Stomach smooth muscle (tissue), 2 donors: ENCODE measurements at regions not wholly inside any gene's neighbourhood (a gene's known extent, or its start where the extent isn't known, plus 50 kb on each side); places are given as distances from the start of the nearest gene placed in this dataset.

ENCODE experiments used
- H3K27ac ChIP-seq: one replicate; pipeline ENCODE4 v1.7.0; 2013; ENCODE audit warnings: mild to moderate bottlenecking, low read length, inconsistent platforms
- H3K27me3 ChIP-seq, 2 donors: one replicate each; pipeline ENCODE4 v1.7.0; 2013; ENCODE audit warnings: low read length in 2 of 2; ENCODE audit not compliant: insufficient read depth in 2 of 2, control insufficient read depth in 1 of 2
- H3K36me3 ChIP-seq, 2 donors: one replicate each; pipeline ENCODE4 v1.7.0; 2013; ENCODE audit warnings: low read length in 2 of 2; ENCODE audit not compliant: control insufficient read depth in 2 of 2, insufficient read depth in 2 of 2
- H3K4me1 ChIP-seq: one replicate; pipeline ENCODE4 v1.7.0; 2013; ENCODE audit warnings: low read length; ENCODE audit not compliant: control insufficient read depth, insufficient read depth
- H3K4me3 ChIP-seq, 2 donors: one replicate each; pipeline ENCODE4 v1.7.0; 2013; ENCODE audit warnings: low read length in 2 of 2
- H3K9ac ChIP-seq, 2 donors: one replicate each; pipeline ENCODE4 v1.7.0; 2013; ENCODE audit warnings: low read length in 2 of 2, mild to moderate bottlenecking in 1 of 2
- H3K9me3 ChIP-seq, 2 donors: one replicate each; pipeline ENCODE4 v1.7.0; 2013; ENCODE audit warnings: low read length in 2 of 2; ENCODE audit not compliant: control insufficient read depth in 2 of 2
- donor health status: healthy.
- donor health status: Pancreatic carcinoma.

DNA sequence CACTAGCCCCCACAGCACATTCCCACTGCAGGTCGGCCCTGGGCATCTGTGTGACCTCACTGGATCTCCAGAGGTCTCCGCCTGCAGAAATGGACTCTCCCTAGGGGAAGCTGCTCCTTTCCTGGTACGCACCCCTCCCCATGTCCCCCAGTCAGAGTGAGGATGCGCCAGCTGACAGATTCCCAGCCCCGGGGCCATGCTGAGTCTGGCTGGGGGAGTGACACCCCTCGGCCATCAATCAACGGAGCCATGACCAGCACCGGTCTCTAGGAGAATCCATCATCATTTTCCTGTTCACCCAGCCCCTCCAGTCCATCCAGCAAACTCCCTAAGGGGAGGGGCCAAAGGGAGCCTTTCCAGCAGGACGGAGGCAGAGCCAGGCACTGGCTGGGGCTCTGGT lies 68.7 kb upstream of the PAX7 start:
- no peaks in the 10 kb centered on the region for H3K36me3 ChIP-seq

DNA sequence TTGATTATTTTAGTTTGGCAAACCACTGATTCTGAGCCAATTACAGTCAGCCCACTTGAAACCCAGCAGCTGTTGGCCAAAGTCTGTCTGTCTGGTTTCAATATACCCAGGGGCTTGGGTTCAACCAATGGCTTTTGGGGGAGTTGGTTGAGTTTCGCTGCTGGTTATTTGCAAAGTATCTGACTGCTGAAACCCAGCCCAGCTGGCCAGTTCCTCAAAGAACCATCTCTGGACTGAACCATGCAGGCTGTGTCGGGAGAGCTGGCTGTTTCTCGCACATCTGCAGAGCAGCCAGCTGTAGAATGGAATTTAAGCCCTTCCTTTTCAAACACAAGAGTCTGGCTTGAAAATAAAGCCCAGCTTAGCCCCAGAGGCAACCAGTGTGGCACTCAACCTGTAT lies 66.0 kb upstream of the PAX7 start:
- no peaks in the 10 kb centered on the region for H3K36me3 ChIP-seq
- H3K4me3 ChIP-seq = no peak overlapping the region
- peaks cover 0 to 4% of the 10 kb centered on the region in 2 donors for H3K9me3 ChIP-seq
- H3K27me3 ChIP-seq = peaks cover 30 to 36% of the 10 kb centered on the region in 2 donors
- no peak overlapping the region for H3K9ac ChIP-seq
- no peak overlapping the region for H3K27ac ChIP-seq
- H3K4me1 ChIP-seq = no peaks in the 10 kb centered on the region

More for the DNA sequence above, 68.7 kb upstream of the PAX7 start:
- Histone ChIP-seq H3K4me3 (no peak overlapping the region), H3K9me3 (no peaks in the 10 kb centered on the region), H3K9ac (no peak overlapping the region), H3K27ac (no peak overlapping the region), H3K4me1 (no peaks in the 10 kb centered on the region), H3K27me3 (peaks cover 48 to 49% of the 10 kb centered on the region in 2 donors)

DNA sequence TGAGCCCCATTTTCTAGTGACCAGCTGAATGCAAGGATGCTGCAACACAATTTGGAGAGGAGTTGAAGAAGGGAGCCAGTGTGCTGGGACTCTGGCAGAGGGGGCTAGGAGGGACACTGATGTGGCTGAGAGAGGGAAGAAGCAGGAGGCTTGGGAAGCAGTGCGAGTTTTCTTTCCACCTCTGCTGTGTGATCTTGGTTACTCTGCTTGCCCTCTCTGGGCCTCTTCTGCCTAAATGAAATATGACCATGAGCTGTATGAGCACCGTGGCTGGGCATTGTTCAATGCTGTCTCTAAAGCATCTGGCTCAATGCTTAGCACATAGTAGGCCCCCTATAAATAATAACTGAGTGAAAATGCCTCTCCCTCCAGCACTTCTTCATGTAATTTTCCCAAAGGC lies 65.3 kb upstream of the PAX7 start:
- Histone ChIP-seq H3K9ac (no peak overlapping the region), H3K9me3 (peaks cover 0 to 4% of the 10 kb centered on the region in 2 donors), H3K36me3 (no peaks in the 10 kb centered on the region), H3K27me3 (peaks cover 25 to 31% of the 10 kb centered on the region in 2 donors), H3K27ac (no peak overlapping the region), H3K4me1 (no peaks in the 10 kb centered on the region), H3K4me3 (no peak overlapping the region)

DNA sequence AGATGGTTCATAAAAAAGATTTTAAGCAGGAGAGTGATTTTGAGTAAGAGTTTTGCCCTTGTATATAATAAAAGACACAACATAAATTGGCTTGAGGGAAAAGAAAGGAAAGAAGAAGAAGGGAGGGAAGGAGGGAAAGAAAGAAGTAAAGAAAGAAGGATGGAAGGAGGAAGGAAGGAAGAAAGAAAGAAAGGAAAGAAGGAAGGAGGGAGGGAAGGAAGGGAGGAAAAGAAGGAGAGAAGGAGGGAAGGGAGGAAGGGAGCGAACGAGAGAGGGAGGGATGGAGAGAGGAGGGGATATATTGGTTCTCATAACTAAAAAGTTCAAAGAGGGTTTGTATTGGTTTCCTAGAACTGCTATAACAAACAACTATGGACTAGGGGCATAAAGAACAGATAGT lies 62.2 kb upstream of the PAX7 start:
- Histone ChIP-seq H3K27ac (no peak overlapping the region), H3K9ac (no peak overlapping the region), H3K27me3 (peaks cover 17 to 22% of the 10 kb centered on the region in 2 donors), H3K4me3 (no peak overlapping the region), H3K9me3 (peaks cover 0 to 4% of the 10 kb centered on the region in 2 donors), H3K4me1 (no peaks in the 10 kb centered on the region), H3K36me3 (no peaks in the 10 kb centered on the region)

DNA sequence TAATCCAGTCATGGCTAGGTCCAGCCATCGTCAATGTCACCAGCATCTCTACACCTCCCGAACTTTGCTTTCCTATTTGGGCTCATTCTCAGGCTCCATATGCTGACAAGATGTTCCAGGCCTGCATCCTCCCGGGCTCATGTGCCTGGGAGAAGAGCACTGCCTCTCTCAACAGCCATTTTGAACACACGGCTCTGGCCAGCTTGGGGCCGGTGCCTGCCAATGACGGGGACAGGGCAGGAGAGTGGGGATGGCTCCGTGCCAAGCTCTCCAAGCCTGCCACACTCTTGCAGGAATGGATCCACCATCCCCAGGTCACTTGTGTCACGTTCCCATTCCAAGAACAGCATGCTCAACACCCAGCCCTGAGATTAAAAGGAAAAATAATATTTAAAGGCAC lies 61.4 kb upstream of the PAX7 start:
- Histone ChIP-seq H3K4me3 (no peak overlapping the region), H3K9ac (no peak overlapping the region), H3K36me3 (no peaks in the 10 kb centered on the region), H3K27me3 (peaks cover 14 to 25% of the 10 kb centered on the region in 2 donors), H3K27ac (no peak overlapping the region), H3K9me3 (peaks cover 0 to 4% of the 10 kb centered on the region in 2 donors), H3K4me1 (no peaks in the 10 kb centered on the region)

DNA sequence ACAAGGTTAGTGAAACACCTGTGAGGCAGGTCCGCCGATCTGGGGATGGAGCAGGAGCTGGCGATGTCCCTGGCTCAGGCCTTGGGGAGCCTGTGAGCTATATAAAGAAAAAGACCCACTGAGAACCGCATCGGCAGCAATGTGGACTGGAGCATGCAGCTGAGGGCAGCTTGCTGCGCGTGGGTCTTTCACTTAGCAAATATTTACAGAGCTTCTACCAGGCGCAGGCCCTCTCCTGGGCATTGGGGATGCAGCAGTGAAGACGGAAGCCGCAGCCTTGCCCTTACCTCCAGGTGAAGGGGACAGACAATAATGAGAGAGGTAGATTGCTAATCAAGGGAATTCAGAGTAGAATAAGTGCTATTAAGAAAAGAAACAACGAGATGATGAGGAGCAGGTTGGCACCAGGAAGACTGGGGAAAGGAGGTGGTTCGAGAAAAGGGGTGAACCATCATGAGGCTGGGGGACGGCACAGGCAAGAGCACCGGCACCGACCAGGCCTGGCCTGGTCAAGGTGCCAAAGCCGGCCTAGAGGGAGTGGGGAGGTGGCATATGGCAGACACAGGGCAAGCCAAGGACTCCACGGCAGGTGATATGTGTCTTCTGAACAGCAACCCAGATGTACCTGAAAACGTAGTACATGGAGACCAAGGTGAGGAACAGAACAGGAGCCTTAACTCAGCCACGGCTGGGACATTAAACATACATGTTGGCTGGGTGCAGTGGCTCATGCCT lies 60.7 kb upstream of the PAX7 start:
- H3K27ac ChIP-seq = no peak overlapping the region
- H3K9ac ChIP-seq = no peak overlapping the region
- peaks cover 13 to 24% of the 10 kb centered on the region in 2 donors for H3K27me3 ChIP-seq
- H3K36me3 ChIP-seq = no peaks in the 10 kb centered on the region
- H3K4me1 ChIP-seq = no peaks in the 10 kb centered on the region
- H3K4me3 ChIP-seq = no peak overlapping the region
- H3K9me3 ChIP-seq = peaks cover 0 to 4% of the 10 kb centered on the region in 2 donors

DNA sequence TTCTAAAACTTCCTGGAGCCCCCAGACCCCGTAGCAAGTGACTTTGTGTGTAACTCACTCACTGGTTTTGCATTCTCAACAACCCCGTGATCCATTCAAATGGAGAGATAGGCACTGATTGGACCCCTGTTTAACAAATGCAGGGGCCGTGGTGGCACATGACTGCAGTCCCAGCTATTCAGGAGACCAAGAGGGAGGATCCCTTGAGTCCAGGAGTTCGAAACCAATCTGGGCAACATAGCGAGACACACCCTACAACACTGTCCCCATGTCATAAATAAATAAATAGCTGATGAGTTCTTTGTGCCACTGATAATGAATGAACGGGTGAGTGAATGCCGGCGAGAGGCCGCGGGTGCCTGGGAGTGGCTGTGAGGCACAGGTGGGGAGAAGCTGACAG lies 59.4 kb upstream of the PAX7 start:
- Histone ChIP-seq H3K9me3 (peaks cover 0 to 4% of the 10 kb centered on the region in 2 donors), H3K27ac (no peak overlapping the region), H3K4me3 (no peak overlapping the region), H3K27me3 (peaks cover 15 to 27% of the 10 kb centered on the region in 2 donors), H3K9ac (no peak overlapping the region), H3K4me1 (no peaks in the 10 kb centered on the region), H3K36me3 (no peaks in the 10 kb centered on the region)

DNA sequence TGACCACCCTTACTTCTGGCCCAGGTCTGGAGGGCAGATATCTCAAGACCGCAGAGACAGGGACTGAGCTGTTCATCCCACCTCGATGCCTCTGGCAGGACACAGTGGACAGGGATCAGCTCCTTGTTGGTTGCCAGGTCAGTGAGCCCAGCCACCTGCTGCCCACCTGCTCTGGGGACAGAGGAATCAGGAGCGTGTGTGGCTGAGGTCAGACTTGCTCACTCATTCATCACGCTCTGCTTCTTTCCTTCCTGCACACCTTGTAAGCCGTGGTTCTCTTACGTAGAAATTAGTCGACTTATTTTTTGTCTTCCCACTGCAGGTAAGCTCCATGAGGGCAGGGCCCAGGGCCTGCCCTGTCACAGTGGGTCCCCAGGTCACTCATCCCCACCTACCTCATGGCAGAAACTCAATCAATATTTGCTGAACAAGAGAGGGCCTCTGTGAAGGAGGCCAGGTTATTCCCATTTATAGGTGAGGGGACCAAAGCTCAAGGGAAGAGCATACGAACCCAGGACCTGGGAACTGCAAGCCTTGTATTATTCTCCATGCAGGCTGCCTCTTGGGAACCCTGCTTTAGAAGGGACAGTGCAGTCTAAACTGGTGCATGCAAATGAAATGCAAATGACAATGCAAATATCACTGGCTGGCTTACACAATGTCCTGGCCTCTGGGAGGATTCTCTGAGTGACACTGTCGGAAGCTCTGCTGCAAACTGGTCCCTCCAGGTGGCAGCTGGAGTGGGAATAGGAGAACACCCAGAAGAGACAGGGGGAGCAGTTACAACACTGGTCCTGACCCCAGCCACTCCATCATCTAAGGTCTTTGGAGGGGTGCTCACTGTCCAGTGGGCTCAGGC lies 58.4 kb upstream of the PAX7 start:
- Histone ChIP-seq H3K27me3 (peaks cover 15 to 23% of the 10 kb centered on the region in 2 donors), H3K4me1 (no peaks in the 10 kb centered on the region), H3K9me3 (peaks cover 0 to 4% of the 10 kb centered on the region in 2 donors)

DNA sequence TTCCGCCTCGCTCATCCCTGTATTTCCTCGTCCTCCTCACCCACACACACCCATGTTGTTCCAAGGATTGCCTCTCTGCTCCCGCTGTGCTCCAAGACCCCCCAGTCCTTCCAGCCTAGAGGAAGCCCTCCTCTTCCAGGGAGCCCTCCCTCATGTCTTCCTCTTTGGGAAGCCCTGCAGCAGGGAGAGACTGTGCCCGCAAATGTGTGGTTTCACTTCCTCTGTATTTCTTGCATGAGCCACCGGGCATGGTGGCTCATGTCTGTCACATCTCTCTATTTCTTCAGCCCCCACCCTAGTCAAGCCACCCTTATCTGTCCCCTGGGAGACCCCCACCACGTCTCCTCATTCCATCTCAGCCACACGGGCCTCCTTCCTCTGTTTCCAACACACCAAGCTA lies 57.5 kb upstream of the PAX7 start:
- Histone ChIP-seq H3K27ac (no peak overlapping the region), H3K4me3 (no peak overlapping the region), H3K36me3 (no peaks in the 10 kb centered on the region), H3K9me3 (no peaks in the 10 kb centered on the region), H3K27me3 (peaks cover 15 to 18% of the 10 kb centered on the region in 2 donors), H3K9ac (no peak overlapping the region), H3K4me1 (no peaks in the 10 kb centered on the region)

More for the DNA sequence above, 58.4 kb upstream of the PAX7 start:
- H3K27ac ChIP-seq = no peak overlapping the region
- H3K4me3 ChIP-seq = no peak overlapping the region
- H3K36me3 ChIP-seq = no peaks in the 10 kb centered on the region
- no peak overlapping the region for H3K9ac ChIP-seq

DNA sequence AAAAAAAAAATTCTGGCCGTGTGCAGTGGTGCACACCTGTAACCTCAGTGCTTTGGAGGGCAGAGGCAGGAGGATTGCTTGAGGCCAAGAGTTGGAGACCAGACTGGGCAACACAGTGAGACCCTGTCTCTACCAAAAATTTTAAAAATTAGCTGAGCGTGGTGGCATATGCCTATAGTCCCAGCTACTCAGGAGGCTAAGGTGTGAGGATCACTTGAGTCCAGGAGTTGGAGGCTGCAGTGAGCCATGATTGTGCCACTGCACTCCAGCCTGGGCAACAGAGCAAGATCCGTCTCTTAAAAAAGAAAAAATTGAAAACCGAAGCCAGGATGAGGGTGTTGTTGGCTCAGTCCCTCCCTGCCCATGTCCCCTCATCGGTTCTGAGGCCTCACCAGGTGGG lies 55.9 kb upstream of the PAX7 start:
- no peak overlapping the region for H3K4me3 ChIP-seq
- H3K4me1 ChIP-seq = no peaks in the 10 kb centered on the region
- H3K36me3 ChIP-seq = no peaks in the 10 kb centered on the region
- H3K9me3 ChIP-seq = no peaks in the 10 kb centered on the region
- no peak overlapping the region for H3K27ac ChIP-seq
- H3K9ac ChIP-seq = no peak overlapping the region
- H3K27me3 ChIP-seq = peaks cover 15 to 18% of the 10 kb centered on the region in 2 donors
